HCT116 (cell line): ENCODE measurements at regions not wholly inside any gene's neighbourhood (a gene's known extent, or its start where the extent isn't known, plus 50 kb on each side); places are given as distances from the start of the nearest gene placed in this dataset.

Source experiments
- ATAC-seq: fragments of 200-7000 bp; cut with Tn5 transposase; 2 replicates; pipeline ENCODE4 v1.9.1; 2020; ENCODE audit warnings: mild to moderate bottlenecking, moderate library complexity
- BruUV-seq: library from RNA; stranded (reverse); fragments of 400-500 nt; replicated peaks from 2 replicates; lab custom pipeline; 2021; lab: Mats Ljungman, UMichigan
- CTCF ChIA-PET: fragments of 300-600 bp; sonication (Branson Sonifier 250); formaldehyde crosslinking; loops from one replicate; lab custom pipeline; 2021; ENCODE audit warnings: antibody characterized with exemption; lab: Charles Lee
- POLR2A ChIA-PET: fragments of 300-600, 350-600 bp; sonication (Branson Sonifier 250); formaldehyde crosslinking; loops from one replicate; lab custom pipeline; 2021; ENCODE audit warnings: antibody characterized with exemption; lab: Charles Lee
- RAD21 ChIA-PET, 2 experiments: fragments of 300-600 bp; sonication (Branson Sonifier 250); formaldehyde crosslinking; loops; one replicate each; lab custom pipeline; 2023; ENCODE audit warnings: low total read pairs in 2 of 2; ENCODE audit not compliant: uncharacterized antibody in 2 of 2, unreplicated experiment in 2 of 2, low non-redundant PET in 1 of 2; lab: Charles Lee
- DNase-seq: peaks from one replicate; pipeline ENCODE4 v3.0.0-alpha.2; 2010; ENCODE audit warnings: low read depth, low spot score
- H2AFZ ChIP-seq: fragments of 200-600 bp; shearing (Covaris generic), sonication (generic); 2 replicates; pipeline ENCODE4 v1.6.1; 2017; ENCODE audit warnings: low read depth, mixed run types, mixed read lengths, antibody characterized with exemption, low read length; ENCODE audit not compliant: poor library complexity, severe bottlenecking
- H3K27ac ChIP-seq: 2 replicates; pipeline ENCODE4 v1.5.1; 2012; ENCODE audit warnings: low read depth, low read length
- H3K27me3 ChIP-seq: fragments of 200-600 bp; sonication (generic); 2 replicates; pipeline ENCODE4 v1.6.1; 2016; ENCODE audit warnings: mixed run types, low read length, mixed read lengths; ENCODE audit not compliant: insufficient read depth
- H3K36me3 ChIP-seq, 2 experiments: fragments of 200-500 bp in 1 of 2; fragments of 200-600 bp in 1 of 2; sonication (Bioruptor generic) in 1 of 2; sonication (generic) in 1 of 2; 2 replicates each; pipeline versions ENCODE4 v1.5.1 to v1.6.1; 2014 to 2016; ENCODE audit warnings: low read length in 2 of 2, inconsistent platforms in 1 of 2, mixed read lengths in 1 of 2, mixed run types in 1 of 2; ENCODE audit not compliant: insufficient read depth in 2 of 2, control insufficient read depth in 1 of 2
- H3K4me1 ChIP-seq, 2 experiments: fragments of 200-600 bp in 1 of 2; sonication (generic) in 1 of 2; 2 replicates each; pipeline versions ENCODE4 v1.5.1 to v1.6.1; 2012 to 2017; ENCODE audit warnings: low read length in 2 of 2, inconsistent platforms in 1 of 2, mild to moderate bottlenecking in 1 of 2, mixed read lengths in 1 of 2, mixed run types in 1 of 2, moderate library complexity in 1 of 2; ENCODE audit not compliant: insufficient read depth in 2 of 2, control insufficient read depth in 1 of 2
- H3K4me2 ChIP-seq: fragments of 200-600 bp; sonication (generic); 2 replicates; pipeline ENCODE4 v1.6.1; 2017; ENCODE audit warnings: mixed run types, low read length, mixed read lengths
- H3K4me3 ChIP-seq, 2 experiments: fragments of 200-600 bp in 1 of 2; sonication (generic) in 1 of 2; replicated peaks in 1 of 2; 2 replicates each; pipeline ENCODE4 v1.5.1; 2011 to 2016; ENCODE audit warnings: low read length in 2 of 2, control low read depth in 1 of 2, low read depth in 1 of 2, mild to moderate bottlenecking in 1 of 2, mixed read lengths in 1 of 2, mixed run types in 1 of 2
- H3K79me2 ChIP-seq: fragments of 200-600 bp; sonication (generic); 2 replicates; pipeline ENCODE4 v1.6.1; 2017; ENCODE audit warnings: mild to moderate bottlenecking, mixed run types, low read length, moderate library complexity, mixed read lengths; ENCODE audit not compliant: insufficient read depth
- H3K9ac ChIP-seq: fragments of 200-600 bp; sonication (generic); 2 replicates; pipeline ENCODE4 v1.6.1; 2016; ENCODE audit warnings: low read length, mixed read lengths
- H3K9me2 ChIP-seq: fragments of 200-600 bp; sonication (generic), shearing (Covaris generic); 2 replicates; pipeline ENCODE4 v1.6.1; 2017; ENCODE audit warnings: mixed run types, mild to moderate bottlenecking, moderate library complexity; ENCODE audit not compliant: insufficient read depth
- H3K9me3 ChIP-seq, 2 experiments: fragments of 200-500 bp in 1 of 2; fragments of 200-600 bp in 1 of 2; sonication (Bioruptor generic) in 1 of 2; sonication (generic) in 1 of 2; 2 replicates each; pipeline ENCODE4 v1.6.1; 2014 to 2017; ENCODE audit warnings: low read length in 2 of 2, mixed read lengths in 2 of 2, inconsistent platforms in 1 of 2, low read depth in 1 of 2, mild to moderate bottlenecking in 1 of 2, mixed run types in 1 of 2, moderate library complexity in 1 of 2; ENCODE audit not compliant: control insufficient read depth in 1 of 2, insufficient read depth in 1 of 2
- H4K20me1 ChIP-seq: fragments of 200-600 bp; sonication (generic), shearing (Covaris generic); 2 replicates; pipeline ENCODE4 v1.6.1; 2017; ENCODE audit warnings: mixed run types, mild to moderate bottlenecking, moderate library complexity; ENCODE audit not compliant: insufficient read depth
- FOSL1 ChIP-seq: IDR thresholded peaks from 2 replicates; pipeline ENCODE4 v1.6.1; 2012; ENCODE audit warnings: low read depth
- POLR2AphosphoS5 ChIP-seq: IDR thresholded peaks from 2 replicates; pipeline ENCODE4 v1.6.1; 2011; ENCODE audit warnings: mild to moderate bottlenecking, low read depth, low read length, moderate library complexity
- REST ChIP-seq: IDR thresholded peaks from 2 replicates; pipeline ENCODE4 v1.6.1; 2012; ENCODE audit warnings: low read depth
- SP1 ChIP-seq: IDR thresholded peaks from 2 replicates; pipeline ENCODE4 v1.6.1; 2012; ENCODE audit warnings: low read depth
- intact Hi-C: fragments of 100-400 bp; cut with micrococcal nuclease; formaldehyde crosslinking; loops from 2 replicates; pipeline ENCODE4 v1.10.0; 2022

- H3K4me3 ChIP-seq: no peak overlapping the region
- H3K9me3 ChIP-seq: no peaks in the 10 kb centered on the region; a peak in 1 of 4 replicates
- BruUV-seq: no TSS peak
- H3K27me3 ChIP-seq: no peaks in the 10 kb centered on the region
- ChIA-PET RAD21 (no interaction called here), POLR2A (no interaction called here), CTCF (no interaction called here)
- H3K27ac ChIP-seq: no peak overlapping the region
- H4K20me1 ChIP-seq: no peaks in the 10 kb centered on the region
- intact Hi-C loops: no loop called here
- no peaks in the 10 kb centered on the region for H3K4me1 ChIP-seq
- H3K36me3 ChIP-seq: no peaks in the 10 kb centered on the region
- no peak for DNase-seq
- no peak overlapping the region for H2AFZ ChIP-seq
- H3K9ac ChIP-seq: no peak overlapping the region
- TF ChIP-seq REST (no peak), POLR2AphosphoS5 (no peak)
- no peak overlapping the region for H3K4me2 ChIP-seq
- no peaks in the 10 kb centered on the region for H3K9me2 ChIP-seq
- ATAC-seq: no peak
- no peaks in the 10 kb centered on the region for H3K79me2 ChIP-seq
Measured at GRCh38 chr15:94858011-94858410, 626.6 kb downstream of the MCTP2 start.

GRCh38 chr15:94858449-94858848 lies 627.1 kb downstream of the MCTP2 start:
- RAD21 ChIA-PET: no interaction called here
- H3K9me3 ChIP-seq: no peaks in the 10 kb centered on the region; a peak in 1 of 4 replicates
- no peaks in the 10 kb centered on the region for H3K79me2 ChIP-seq
- H2AFZ ChIP-seq: no peak overlapping the region
- POLR2A ChIA-PET: no interaction called here
- ATAC-seq: no peak
- CTCF ChIA-PET: no interaction called here
- H3K4me1 ChIP-seq: no peaks in the 10 kb centered on the region
- BruUV-seq: no TSS peak
- DNase-seq: no peak
- no peak overlapping the region for H3K4me2 ChIP-seq
- H3K9me2 ChIP-seq: no peaks in the 10 kb centered on the region
- no peak overlapping the region for H3K9ac ChIP-seq
- intact Hi-C loops: no loop called here
- no peak for TF ChIP-seq FOSL1
- no peak for TF ChIP-seq SP1
- no peaks in the 10 kb centered on the region for H3K36me3 ChIP-seq
- H3K4me3 ChIP-seq: no peak overlapping the region
- no peaks in the 10 kb centered on the region for H3K27me3 ChIP-seq
- H4K20me1 ChIP-seq: no peaks in the 10 kb centered on the region
- no peak overlapping the region for H3K27ac ChIP-seq
